ENCODE measurements at regions not wholly inside any gene's neighbourhood (a gene's known extent, or its start where the extent isn't known, plus 50 kb on each side); places are given as distances from the start of the nearest gene placed in this dataset.

- no peaks in the 10 kb centered on the region for H3K9me3 ChIP-seq (ENCODE audit: control extremely low read depth in 1 of 3, control insufficient read depth in 2 of 3, insufficient read depth in 1 of 3, low read length in 2 of 3)
- no peak for DNase-seq
- no peaks in the 10 kb centered on the region for H3K9me3 Mint-ChIP-seq (ENCODE audit: insufficient read depth)
- H3K4me1 ChIP-seq (ENCODE audit: control insufficient read depth in 2 of 2, insufficient read depth in 2 of 2, low read length in 2 of 2) = no peaks in the 10 kb centered on the region
- no peak overlapping the region for H3K27ac Mint-ChIP-seq
- H3K4me2 ChIP-seq (replicated peaks; ENCODE audit: low read depth, low read length, poor library complexity, severe bottlenecking) = no peak overlapping the region
- 73% methylated on average over 2 of the region's 4 CpGs for WGBS (ENCODE audit: insufficient coverage)
- no peaks in the 10 kb centered on the region for H4K20me1 ChIP-seq (ENCODE audit: control insufficient read depth, insufficient read depth, low read length, poor library complexity, severe bottlenecking)
- H3K27ac ChIP-seq (ENCODE audit: low read length in 2 of 2) = no peak overlapping the region
- H3K9ac ChIP-seq (ENCODE audit: low read length) = no peak overlapping the region
- TF ChIP-seq EZH2 (IDR thresholded peaks at IDR 0.05; ENCODE audit: borderline replicate concordance, insufficient read depth, low read depth, low read length, poor library complexity, severe bottlenecking) = no peak
- no peak for TF ChIP-seq CTCF (IDR thresholded peaks at IDR 0.05)
- POLR2A ChIA-PET = no interaction called here
- no peaks in the 10 kb centered on the region for H3K4me1 Mint-ChIP-seq
- H3K4me3 ChIP-seq (ENCODE audit: control extremely low read depth in 1 of 5, extremely low read depth in 1 of 5, insufficient read depth in 1 of 5, low read depth in 2 of 5, low read length in 4 of 5) = no peak overlapping the region
- CTCF ChIA-PET = no interaction called here
- no peak overlapping the region for H2AFZ ChIP-seq (ENCODE audit: insufficient read depth, low read depth, low read length, poor library complexity, severe bottlenecking)
- H3K27me3 ChIP-seq (replicated peaks in 1 of 4; ENCODE audit: control extremely low read depth in 1 of 4, control insufficient read depth in 3 of 4, insufficient read depth in 4 of 4, low read length in 3 of 4) = no peaks in the 10 kb centered on the region
- no peaks in the 10 kb centered on the region for H3K36me3 ChIP-seq (replicated peaks in 1 of 2; ENCODE audit: control extremely low read depth in 1 of 2, control insufficient read depth in 1 of 2, extremely low read depth in 1 of 2, insufficient read depth in 2 of 2, low read length in 1 of 2)
- no peak overlapping the region for H3K4me3 Mint-ChIP-seq
- ATAC-seq (ENCODE audit: low read depth) = no peak
- H3K27me3 Mint-ChIP-seq = no peaks in the 10 kb centered on the region
- intact Hi-C loops (cut with micrococcal nuclease) = no loop called here
- no peaks in the 10 kb centered on the region for H3K79me2 ChIP-seq (ENCODE audit: control insufficient read depth, insufficient read depth, low read length)
Measured at GRCh38 chr6:21402368-21402767, 191.2 kb upstream of the SOX4 start.

GRCh38 chr6:21404577-21404976, 189.0 kb upstream of the SOX4 start:
- no peak for ATAC-seq (ENCODE audit: low read depth)
- no peak overlapping the region for H2AFZ ChIP-seq (ENCODE audit: insufficient read depth, low read depth, low read length, poor library complexity, severe bottlenecking)
- no peaks in the 10 kb centered on the region for H3K9me3 ChIP-seq (ENCODE audit: control extremely low read depth in 1 of 3, control insufficient read depth in 2 of 3, insufficient read depth in 1 of 3, low read length in 2 of 3)
- H3K4me2 ChIP-seq (replicated peaks; ENCODE audit: low read depth, low read length, poor library complexity, severe bottlenecking) = no peak overlapping the region
- POLR2A ChIA-PET = no interaction called here
- H4K20me1 ChIP-seq (ENCODE audit: control insufficient read depth, insufficient read depth, low read length, poor library complexity, severe bottlenecking) = no peaks in the 10 kb centered on the region
- no peaks in the 10 kb centered on the region for H3K79me2 ChIP-seq (ENCODE audit: control insufficient read depth, insufficient read depth, low read length)
- H3K4me1 Mint-ChIP-seq = no peaks in the 10 kb centered on the region
- no peak overlapping the region for H3K27ac Mint-ChIP-seq
- H3K4me3 ChIP-seq (ENCODE audit: control extremely low read depth in 1 of 5, extremely low read depth in 1 of 5, insufficient read depth in 1 of 5, low read depth in 2 of 5, low read length in 4 of 5) = no peak overlapping the region
- no peak for DNase-seq
- no peaks in the 10 kb centered on the region for H3K4me1 ChIP-seq (ENCODE audit: control insufficient read depth in 2 of 2, insufficient read depth in 2 of 2, low read length in 2 of 2)
- no peaks in the 10 kb centered on the region for H3K27me3 Mint-ChIP-seq
- WGBS (ENCODE audit: insufficient coverage) = no CpG with 5 or more reads among the region's 2 CpGs
- TF ChIP-seq CTCF (IDR thresholded peaks at IDR 0.05) = no peak
- no peak overlapping the region for H3K4me3 Mint-ChIP-seq
- peaks cover 2% of the 10 kb centered on the region for H3K9me3 Mint-ChIP-seq (ENCODE audit: insufficient read depth)
- no peaks in the 10 kb centered on the region for H3K27me3 ChIP-seq (replicated peaks in 1 of 4; ENCODE audit: control extremely low read depth in 1 of 4, control insufficient read depth in 3 of 4, insufficient read depth in 4 of 4, low read length in 3 of 4)
- intact Hi-C loops (cut with micrococcal nuclease) = no loop called here
- no peaks in the 10 kb centered on the region for H3K36me3 ChIP-seq (replicated peaks in 1 of 2; ENCODE audit: control extremely low read depth in 1 of 2, control insufficient read depth in 1 of 2, extremely low read depth in 1 of 2, insufficient read depth in 2 of 2, low read length in 1 of 2)
- H3K9ac ChIP-seq (ENCODE audit: low read length) = no peak overlapping the region
- no peak overlapping the region for H3K27ac ChIP-seq (ENCODE audit: low read length in 2 of 2)
- CTCF ChIA-PET = interaction anchor here (0.6 kb wide), 1 partner anchor 43 kb away, joined by 3 read pairs; no protein-coding TSS in a partner anchor

Data from B cell (primary cell).